Mucosa of rectum (tissue), 2 donors: ENCODE measurements at regions not wholly inside any gene's neighbourhood (a gene's known extent, or its start where the extent isn't known, plus 50 kb on each side); places are given as distances from the start of the nearest gene placed in this dataset.

ENCODE experiments used
- H3K27ac ChIP-seq, 2 donors: one replicate each; pipeline ENCODE4 v1.7.0; 2013; ENCODE audit warnings: inconsistent platforms in 2 of 2, low read depth in 2 of 2, low read length in 2 of 2
- H3K27me3 ChIP-seq, 2 donors: one replicate each; pipeline ENCODE4 v1.7.0; 2013; ENCODE audit warnings: low read length in 2 of 2; ENCODE audit not compliant: control insufficient read depth in 2 of 2, insufficient read depth in 2 of 2
- H3K36me3 ChIP-seq, 2 donors: one replicate each; pipeline ENCODE4 v1.7.0; 2013; ENCODE audit warnings: low read length in 2 of 2; ENCODE audit not compliant: control insufficient read depth in 2 of 2, insufficient read depth in 2 of 2
- H3K4me1 ChIP-seq, 2 donors: one replicate each; pipeline ENCODE4 v1.7.0; 2013; ENCODE audit warnings: low read length in 2 of 2, mild to moderate bottlenecking in 1 of 2; ENCODE audit not compliant: control insufficient read depth in 2 of 2, insufficient read depth in 2 of 2
- H3K4me3 ChIP-seq, 2 donors: one replicate each; pipeline ENCODE4 v1.7.0; 2013; ENCODE audit warnings: low read length in 2 of 2
- H3K9ac ChIP-seq, 2 donors: one replicate each; pipeline ENCODE4 v1.7.0; 2013; ENCODE audit warnings: low read length in 2 of 2, low read depth in 1 of 2, mild to moderate bottlenecking in 1 of 2
- H3K9me3 ChIP-seq, 2 donors: one replicate each; pipeline ENCODE4 v1.7.0; 2013; ENCODE audit warnings: low read length in 2 of 2; ENCODE audit not compliant: control insufficient read depth in 2 of 2
- donor health status: healthy.
- donor health status: Normal muscosa, but diverticular disease.

DNA sequence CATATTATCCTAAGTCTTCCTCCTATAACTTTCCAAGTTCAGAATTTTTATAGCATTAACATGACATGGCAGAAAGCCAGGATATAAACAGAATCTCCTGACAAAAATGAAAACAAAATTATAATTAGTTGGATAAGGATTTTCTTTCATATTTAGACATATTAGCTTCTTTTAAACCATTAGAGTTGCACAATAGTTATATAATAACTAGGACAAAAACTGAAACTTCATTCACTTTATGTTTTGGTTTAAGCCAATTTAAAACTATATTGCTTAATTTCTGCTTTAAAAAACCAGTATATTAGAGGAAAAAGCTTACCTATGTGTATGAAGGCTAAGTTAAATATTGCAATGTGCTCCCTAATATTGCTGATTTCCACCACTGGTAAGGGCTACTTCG is 254.8 kb downstream of the GPD2 start:
- H3K4me1 ChIP-seq = no peaks in the 10 kb centered on the region
- no peak overlapping the region for H3K27ac ChIP-seq
- H3K9ac ChIP-seq = no peak overlapping the region
- no peak overlapping the region for H3K4me3 ChIP-seq
- no peaks in the 10 kb centered on the region for H3K9me3 ChIP-seq
- no peaks in the 10 kb centered on the region for H3K36me3 ChIP-seq
- H3K27me3 ChIP-seq = no peaks in the 10 kb centered on the region

DNA sequence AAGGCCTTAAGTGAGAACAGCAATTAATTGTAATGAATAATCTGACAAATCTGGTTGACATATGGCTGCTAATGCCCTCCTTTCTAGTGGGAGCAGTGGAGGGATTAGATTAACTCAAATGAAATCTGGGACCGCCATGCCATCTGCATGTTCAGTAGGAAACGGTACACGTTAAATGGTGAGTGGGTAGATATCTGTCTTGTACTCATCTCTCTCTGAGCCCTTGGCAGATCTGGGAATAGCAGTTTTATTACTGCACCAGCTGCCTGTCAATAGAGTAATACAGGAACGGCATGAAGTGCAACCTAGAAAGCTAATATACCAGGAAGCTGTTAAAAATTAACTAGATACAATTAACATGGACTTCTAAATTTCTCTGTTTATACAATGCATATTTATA is 258.8 kb downstream of the GPD2 start:
- no peaks in the 10 kb centered on the region for H3K9me3 ChIP-seq
- no peak overlapping the region for H3K4me3 ChIP-seq
- no peak overlapping the region for H3K9ac ChIP-seq
- H3K27ac ChIP-seq = no peak overlapping the region
- H3K36me3 ChIP-seq = no peaks in the 10 kb centered on the region
- H3K27me3 ChIP-seq = no peaks in the 10 kb centered on the region
- H3K4me1 ChIP-seq = no peaks in the 10 kb centered on the region

DNA sequence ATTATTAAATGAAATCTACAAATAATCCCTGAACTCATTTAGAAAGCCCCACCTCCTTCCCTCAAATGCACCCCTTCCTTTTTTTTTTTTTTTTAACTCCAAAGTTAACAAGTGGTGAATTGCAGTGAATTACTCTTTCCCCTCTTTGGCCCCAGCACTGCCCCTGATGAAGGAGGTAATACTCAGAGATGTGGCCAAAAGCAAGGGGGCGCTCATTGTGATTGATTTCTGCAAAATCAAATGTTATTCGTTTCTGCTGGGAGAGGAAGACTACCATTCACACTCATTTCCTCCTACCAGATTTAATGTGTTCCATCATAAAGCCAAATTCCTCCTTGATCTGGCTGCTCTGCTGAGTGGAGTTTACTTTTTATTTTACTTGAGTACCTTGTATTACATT is 259.4 kb downstream of the GPD2 start:
- Histone ChIP-seq H3K27me3 (no peaks in the 10 kb centered on the region), H3K9me3 (no peaks in the 10 kb centered on the region), H3K36me3 (no peaks in the 10 kb centered on the region), H3K4me3 (no peak overlapping the region), H3K27ac (no peak overlapping the region), H3K9ac (no peak overlapping the region), H3K4me1 (no peaks in the 10 kb centered on the region)

DNA sequence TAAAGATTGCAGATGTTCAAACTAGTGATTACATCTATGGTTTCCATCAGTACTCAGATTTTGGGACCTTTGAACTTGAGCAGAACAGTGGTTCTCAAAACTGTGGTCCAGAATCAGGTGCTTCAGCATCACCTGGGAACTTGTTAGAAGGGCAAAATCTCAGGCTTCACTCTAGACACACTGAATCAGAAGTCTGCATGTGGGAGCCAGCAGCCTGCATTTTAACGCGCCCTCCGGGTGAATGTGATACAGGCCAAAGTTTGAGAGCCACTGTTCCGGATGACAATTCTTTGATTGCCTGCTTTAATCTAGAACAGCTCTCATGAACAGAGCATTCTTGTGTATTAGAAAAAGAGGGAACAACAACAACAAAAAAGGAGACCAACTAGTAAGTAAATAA is 261.7 kb downstream of the GPD2 start:
- Histone ChIP-seq H3K9ac (no peak overlapping the region), H3K36me3 (no peaks in the 10 kb centered on the region)

DNA sequence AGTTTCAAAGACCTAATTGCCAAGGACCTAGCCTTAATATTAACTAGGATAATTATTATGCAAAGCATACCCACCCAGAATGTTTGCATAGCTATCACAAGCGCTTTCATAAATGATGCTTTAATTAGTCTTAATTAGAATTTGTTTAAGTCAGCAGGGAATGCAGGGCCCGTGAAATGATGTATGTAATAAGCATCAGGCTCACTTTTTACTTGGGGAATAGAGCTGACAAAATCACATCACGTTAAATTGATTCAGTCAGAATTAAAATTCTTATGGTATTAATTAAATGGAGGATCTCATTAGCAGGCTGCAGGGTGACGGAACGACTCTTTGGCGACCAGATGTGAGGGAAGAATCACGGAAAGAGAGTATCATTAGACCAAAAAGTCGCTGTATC is 264.5 kb downstream of the GPD2 start:
- no peaks in the 10 kb centered on the region for H3K36me3 ChIP-seq
- no peak overlapping the region for H3K9ac ChIP-seq
- H3K9me3 ChIP-seq = no peaks in the 10 kb centered on the region
- H3K27me3 ChIP-seq = no peaks in the 10 kb centered on the region
- no peaks in the 10 kb centered on the region for H3K4me1 ChIP-seq
- H3K27ac ChIP-seq = no peak overlapping the region
- no peak overlapping the region for H3K4me3 ChIP-seq

More for the DNA sequence above, 261.7 kb downstream of the GPD2 start:
- Histone ChIP-seq H3K27ac (no peak overlapping the region), H3K9me3 (no peaks in the 10 kb centered on the region), H3K4me1 (no peaks in the 10 kb centered on the region), H3K4me3 (no peak overlapping the region), H3K27me3 (no peaks in the 10 kb centered on the region)

DNA sequence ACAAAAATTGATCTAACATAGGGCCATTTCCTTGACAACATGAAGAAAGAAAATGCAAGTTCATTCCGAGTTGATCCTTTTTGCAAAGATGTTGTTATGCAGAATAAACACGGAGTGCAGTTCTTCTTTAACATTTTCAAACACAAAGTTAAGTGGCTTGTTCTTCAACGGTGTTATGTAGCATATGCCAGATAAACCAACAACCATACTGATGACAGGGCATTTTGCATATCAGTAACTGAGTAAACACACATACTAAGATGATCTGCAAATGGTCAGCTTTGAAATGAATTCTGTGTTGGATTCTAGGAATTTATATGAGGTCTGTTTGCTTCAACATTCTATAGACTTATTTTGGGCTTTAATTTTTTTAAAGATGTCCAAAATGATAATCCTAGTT is 266.4 kb downstream of the GPD2 start:
- no peak overlapping the region for H3K27ac ChIP-seq
- no peak overlapping the region for H3K9ac ChIP-seq
- H3K4me3 ChIP-seq = no peak overlapping the region
- H3K4me1 ChIP-seq = no peaks in the 10 kb centered on the region
- no peaks in the 10 kb centered on the region for H3K9me3 ChIP-seq
- no peaks in the 10 kb centered on the region for H3K27me3 ChIP-seq
- no peaks in the 10 kb centered on the region for H3K36me3 ChIP-seq

DNA sequence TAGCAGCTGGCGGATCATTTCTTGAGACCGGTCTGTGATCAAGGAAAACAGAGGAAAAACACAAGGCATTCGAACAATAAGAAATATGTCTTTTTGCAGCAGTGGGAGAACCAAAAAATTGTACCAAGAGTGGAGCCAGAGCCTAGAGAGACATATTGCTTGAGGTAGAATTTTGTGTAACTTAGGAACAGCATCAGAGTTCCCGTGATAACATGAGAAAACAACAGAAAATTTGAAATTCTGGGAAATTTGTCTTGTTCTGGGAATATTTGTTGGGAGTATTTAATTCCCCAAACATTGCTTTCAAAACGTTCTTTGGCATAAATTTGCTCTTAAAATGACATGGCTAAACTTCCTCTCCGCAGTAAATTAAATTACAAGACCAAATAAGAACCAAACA is 267.5 kb downstream of the GPD2 start:
- H3K4me3 ChIP-seq = no peak overlapping the region
- no peak overlapping the region for H3K9ac ChIP-seq
- no peaks in the 10 kb centered on the region for H3K4me1 ChIP-seq
- H3K9me3 ChIP-seq = no peaks in the 10 kb centered on the region
- H3K27me3 ChIP-seq = no peaks in the 10 kb centered on the region
- H3K27ac ChIP-seq = no peak overlapping the region
- no peaks in the 10 kb centered on the region for H3K36me3 ChIP-seq

DNA sequence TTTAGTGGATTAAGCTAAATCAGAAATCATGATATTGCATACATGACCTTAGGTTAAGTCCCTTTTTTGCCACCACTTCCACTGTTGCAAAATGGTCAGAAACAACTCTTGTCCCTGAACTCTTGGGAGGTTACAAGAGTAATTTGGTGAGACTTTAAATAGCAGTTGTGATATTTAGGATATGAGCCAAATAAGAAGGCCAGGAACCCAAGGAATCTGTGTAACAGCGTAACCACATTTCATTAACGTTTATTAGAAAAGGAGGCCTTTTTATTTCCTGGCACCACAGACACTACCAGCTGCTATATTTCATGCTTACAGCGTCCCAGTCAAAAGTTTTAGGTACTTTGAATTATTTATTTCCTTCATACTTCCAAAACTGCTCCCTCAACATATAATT is 268.0 kb downstream of the GPD2 start:
- H3K4me1 ChIP-seq = no peaks in the 10 kb centered on the region
- no peak overlapping the region for H3K9ac ChIP-seq
- H3K27me3 ChIP-seq = no peaks in the 10 kb centered on the region
- H3K27ac ChIP-seq = no peak overlapping the region
- H3K9me3 ChIP-seq = no peaks in the 10 kb centered on the region
- H3K36me3 ChIP-seq = no peaks in the 10 kb centered on the region
- no peak overlapping the region for H3K4me3 ChIP-seq

DNA sequence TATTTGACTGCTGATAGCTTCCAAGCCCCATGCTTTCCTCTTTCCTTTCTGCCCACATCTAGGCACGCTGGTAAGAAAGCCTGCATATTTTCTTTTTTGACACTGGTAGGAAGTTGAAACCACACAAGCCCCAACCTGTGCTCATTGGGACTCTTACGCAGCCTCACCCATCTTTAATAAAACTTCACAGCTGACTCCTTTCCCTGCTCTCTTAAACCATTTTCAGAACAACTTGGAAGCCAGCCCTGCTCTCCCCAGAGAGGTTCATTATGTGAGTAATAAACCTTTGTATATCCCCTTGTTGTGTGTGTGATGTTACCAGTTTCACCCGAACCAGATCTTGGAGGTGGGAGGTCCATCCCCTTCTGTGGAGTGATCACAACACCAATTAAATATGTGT is 268.4 kb downstream of the GPD2 start:
- no peak overlapping the region for H3K4me3 ChIP-seq
- no peak overlapping the region for H3K27ac ChIP-seq
- no peak overlapping the region for H3K9ac ChIP-seq
- H3K4me1 ChIP-seq = no peaks in the 10 kb centered on the region
- H3K9me3 ChIP-seq = no peaks in the 10 kb centered on the region
- H3K27me3 ChIP-seq = no peaks in the 10 kb centered on the region
- no peaks in the 10 kb centered on the region for H3K36me3 ChIP-seq

DNA sequence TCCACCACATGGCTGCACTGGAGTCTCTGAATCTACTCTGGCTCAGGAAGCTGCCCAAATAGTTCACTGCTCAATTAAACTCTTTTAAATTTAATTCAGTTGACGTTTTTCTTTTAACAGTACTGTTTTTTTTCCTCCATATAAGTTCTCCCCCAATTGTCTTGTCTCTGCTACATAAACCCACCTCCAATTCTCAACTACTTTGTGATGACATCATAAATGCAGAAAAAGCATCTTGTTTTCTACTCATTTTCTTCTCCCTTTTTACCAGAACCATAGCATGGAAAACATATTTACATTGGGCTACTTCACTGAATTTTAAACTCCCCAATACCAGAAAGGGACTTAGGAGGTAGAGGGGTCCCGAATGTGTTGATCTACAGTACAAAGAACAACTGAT is 270.4 kb downstream of the GPD2 start:
- no peak overlapping the region for H3K27ac ChIP-seq
- no peaks in the 10 kb centered on the region for H3K27me3 ChIP-seq

DNA sequence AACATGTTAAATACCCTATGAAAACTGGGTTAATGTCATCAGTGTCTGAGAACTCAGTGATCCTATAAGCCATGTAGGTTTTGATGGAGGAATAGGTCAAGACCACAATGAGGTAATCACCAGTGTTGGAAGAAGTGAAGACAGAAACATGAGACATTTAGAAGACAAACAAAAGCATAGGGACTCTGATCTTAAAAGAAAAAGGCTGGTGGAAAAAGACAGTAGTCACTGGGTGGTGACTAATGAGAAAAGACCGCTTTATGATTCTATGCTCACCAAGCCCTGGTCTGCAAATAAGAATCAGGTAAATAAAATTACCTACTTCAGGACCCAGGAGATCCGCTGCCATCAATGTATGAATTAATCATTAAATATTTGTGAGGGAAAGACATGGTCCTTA is 271.9 kb downstream of the GPD2 start:
- no peaks in the 10 kb centered on the region for H3K9me3 ChIP-seq
- H3K27ac ChIP-seq = no peak overlapping the region
- no peaks in the 10 kb centered on the region for H3K27me3 ChIP-seq
- no peak overlapping the region for H3K4me3 ChIP-seq
- no peaks in the 10 kb centered on the region for H3K36me3 ChIP-seq
- no peaks in the 10 kb centered on the region for H3K4me1 ChIP-seq
- H3K9ac ChIP-seq = no peak overlapping the region

More for the DNA sequence above, 270.4 kb downstream of the GPD2 start:
- H3K4me3 ChIP-seq = no peak overlapping the region
- H3K9me3 ChIP-seq = no peaks in the 10 kb centered on the region
- H3K4me1 ChIP-seq = no peaks in the 10 kb centered on the region
- H3K36me3 ChIP-seq = no peaks in the 10 kb centered on the region
- no peak overlapping the region for H3K9ac ChIP-seq
